CMK (cell line): ENCODE measurements at regions not wholly inside any gene's neighbourhood (a gene's known extent, or its start where the extent isn't known, plus 50 kb on each side); places are given as distances from the start of the nearest gene placed in this dataset.
"Not testable (repeated sequence)": the region's sequence is repeated elsewhere in the genome, so short reads cannot be mapped to it uniquely, and the experiment has no call there.

Experiments
- DNase-seq: peaks from one replicate; pipeline ENCODE4 v3.0.0-alpha.2; 2010; ENCODE audit warnings: low read depth

GRCh38 chr5:99437986-99438385 lies 509.2 kb upstream of the CHD1 start:
- DNase-seq: no peak

- not testable (repeated sequence) for DNase-seq
Measured at GRCh38 chr5:99423396-99423795, 494.6 kb upstream of the CHD1 start.

- not testable (repeated sequence) for DNase-seq
Measured at GRCh38 chr5:99418640-99419039, 489.8 kb upstream of the CHD1 start.

GRCh38 chr5:99410386-99410785 lies 481.6 kb upstream of the CHD1 start:
- DNase-seq: not testable (repeated sequence)

GRCh38 chr5:99404764-99405302 lies 476.0 kb upstream of the CHD1 start:
- DNase-seq: not testable (repeated sequence)

GRCh38 chr5:99400571-99400970 lies 471.8 kb upstream of the CHD1 start:
- not testable (repeated sequence) for DNase-seq

DNA sequence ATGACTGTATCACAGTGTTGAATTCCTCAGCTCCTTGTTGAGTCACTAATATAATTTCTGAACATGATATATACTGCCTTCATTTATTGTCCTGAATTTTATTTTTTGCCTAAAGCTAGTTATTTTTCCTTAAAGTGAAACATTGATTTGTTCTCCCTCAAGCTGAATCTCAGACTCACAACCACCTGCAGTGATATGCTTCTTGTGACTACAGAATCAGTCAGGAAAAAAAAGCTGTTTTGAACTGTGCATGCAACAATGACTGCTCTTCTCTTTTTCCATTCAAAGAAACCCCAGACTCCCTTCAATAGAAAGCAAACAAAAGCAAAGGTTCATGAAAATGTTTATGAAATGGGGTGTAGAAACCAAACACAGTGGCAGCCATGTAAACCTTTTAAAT lies 470.2 kb upstream of the CHD1 start:
- no peak for DNase-seq

DNA sequence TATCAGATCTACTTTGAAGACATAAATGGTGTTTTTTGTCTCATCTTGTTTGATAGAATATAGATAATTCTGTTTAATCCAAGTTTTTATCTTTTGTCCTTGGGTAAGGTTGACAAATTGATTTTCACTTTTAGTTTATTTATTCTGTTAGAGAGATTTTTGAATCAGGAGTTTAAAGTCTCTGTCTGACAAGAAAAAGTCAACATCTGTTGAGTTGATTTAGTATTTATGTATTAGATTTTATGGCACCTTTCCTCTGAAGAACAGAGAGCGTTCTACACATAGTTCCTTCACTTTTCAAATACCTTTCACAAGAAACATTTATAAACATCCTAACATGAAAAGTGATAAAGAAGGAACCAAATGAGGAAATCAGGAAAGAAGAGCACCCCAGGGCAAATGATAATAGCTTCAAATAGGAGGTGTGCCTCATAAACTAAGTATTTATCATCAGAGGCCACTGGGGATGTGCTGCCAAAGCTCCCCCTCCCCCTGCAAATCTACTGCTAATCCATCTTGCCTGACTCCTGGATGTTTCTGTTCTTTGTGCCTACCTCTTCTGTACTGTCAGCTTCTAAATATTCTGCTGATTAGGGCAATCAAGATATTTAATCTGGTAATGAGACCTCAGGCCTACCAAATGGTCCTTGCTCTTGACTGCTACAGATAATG lies 457.7 kb upstream of the CHD1 start:
- no peak for DNase-seq

DNA sequence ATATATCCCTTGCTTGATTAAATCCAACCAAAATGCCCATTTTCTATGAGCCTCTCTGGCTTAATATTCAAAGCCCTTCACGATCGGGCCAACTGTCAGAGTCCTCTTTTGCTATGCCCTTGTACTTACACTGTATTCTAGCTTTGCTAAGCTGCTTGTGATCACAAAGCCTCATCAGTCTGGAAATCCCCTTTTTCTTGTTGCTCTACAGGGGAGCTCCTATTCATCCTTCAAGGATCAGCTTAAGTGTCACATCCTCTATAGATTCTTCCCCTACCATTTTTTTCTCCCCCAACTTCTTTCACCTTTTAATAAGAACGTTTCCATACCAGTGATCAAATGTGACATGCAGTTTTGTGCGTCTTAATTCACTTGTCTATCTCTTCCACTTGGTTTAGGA lies 450.4 kb upstream of the CHD1 start:
- DNase-seq: no peak

DNA sequence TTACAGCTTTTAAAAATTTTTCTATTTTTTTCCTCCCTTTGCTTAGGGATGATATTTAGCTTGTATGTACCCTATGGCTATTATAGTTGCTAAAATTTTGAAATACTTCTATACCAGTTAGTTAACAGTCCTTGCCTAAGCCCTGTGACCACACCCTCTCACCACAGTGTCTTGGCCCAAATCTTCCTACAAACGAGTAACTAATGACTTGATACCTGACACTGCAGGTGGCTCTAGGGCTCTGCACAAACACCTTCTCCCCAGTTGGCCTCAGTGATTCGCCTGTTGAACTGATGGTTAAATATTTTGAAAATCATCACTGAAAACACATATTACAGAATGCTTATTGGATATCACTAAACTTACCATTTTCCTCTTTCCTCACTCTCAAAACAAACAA lies 449.6 kb upstream of the CHD1 start:
- no peak for DNase-seq

GRCh38 chr5:99369797-99370593 lies 441.2 kb upstream of the CHD1 start:
- DNase-seq: no peak

DNA sequence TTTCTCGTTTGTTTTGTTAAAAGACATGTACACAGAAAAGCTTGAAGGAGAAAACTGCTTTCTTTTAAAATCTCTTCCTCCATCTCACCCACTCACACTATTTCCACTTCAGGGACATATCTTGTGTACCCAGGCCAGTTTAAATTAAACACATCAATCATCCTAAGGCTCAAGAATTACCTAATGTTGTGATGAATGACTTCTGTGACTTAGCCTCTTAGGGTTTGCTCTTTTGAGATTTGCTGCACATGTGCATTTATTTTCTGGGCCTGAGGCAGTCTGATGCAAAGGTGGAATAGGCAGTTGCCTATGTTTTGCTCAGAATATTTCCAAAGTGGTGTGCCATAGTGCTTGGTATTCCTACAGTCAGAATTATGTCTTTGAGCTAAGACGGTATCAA lies 439.9 kb upstream of the CHD1 start:
- no peak for DNase-seq

DNA sequence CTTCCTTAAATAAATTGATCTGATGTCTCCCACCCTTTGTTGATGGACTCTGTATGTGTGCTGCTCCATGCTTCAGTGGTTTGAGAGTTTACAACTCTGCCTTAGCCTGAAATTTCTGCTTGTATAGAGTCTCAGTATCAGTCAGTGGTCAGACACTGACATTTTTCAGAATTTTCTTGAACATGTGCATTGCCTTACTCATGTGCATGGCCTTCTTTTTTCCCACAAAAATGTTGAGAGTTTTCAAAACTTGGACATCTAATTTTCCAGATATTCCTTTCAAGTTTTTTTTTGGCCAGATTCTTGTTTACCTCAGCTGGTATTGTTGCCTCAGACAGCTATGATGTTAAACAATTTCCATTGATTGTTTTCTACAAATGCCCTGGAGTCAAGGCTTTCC lies 427.1 kb upstream of the CHD1 start:
- no peak for DNase-seq

GRCh38 chr5:99349787-99350186 lies 421.0 kb upstream of the CHD1 start:
- DNase-seq: no peak

- no peak for DNase-seq
Measured at GRCh38 chr5:99348597-99348996, 419.8 kb upstream of the CHD1 start.

GRCh38 chr5:99339758-99340157 lies 411.0 kb upstream of the CHD1 start:
- DNase-seq: not testable (repeated sequence)

GRCh38 chr5:99334936-99335335 lies 406.1 kb upstream of the CHD1 start:
- no peak for DNase-seq

GRCh38 chr5:99331061-99331460 lies 402.3 kb upstream of the CHD1 start:
- no peak for DNase-seq

- no peak for DNase-seq
Measured at GRCh38 chr5:99320436-99320835, 391.6 kb upstream of the CHD1 start.

- DNase-seq: no peak
Measured at GRCh38 chr5:99317136-99317535, 388.3 kb upstream of the CHD1 start.

- no peak for DNase-seq
Measured at GRCh38 chr5:99316484-99316883, 387.7 kb upstream of the CHD1 start.

- DNase-seq: no peak
Measured at GRCh38 chr5:99315413-99316183, 386.8 kb upstream of the CHD1 start.

DNA sequence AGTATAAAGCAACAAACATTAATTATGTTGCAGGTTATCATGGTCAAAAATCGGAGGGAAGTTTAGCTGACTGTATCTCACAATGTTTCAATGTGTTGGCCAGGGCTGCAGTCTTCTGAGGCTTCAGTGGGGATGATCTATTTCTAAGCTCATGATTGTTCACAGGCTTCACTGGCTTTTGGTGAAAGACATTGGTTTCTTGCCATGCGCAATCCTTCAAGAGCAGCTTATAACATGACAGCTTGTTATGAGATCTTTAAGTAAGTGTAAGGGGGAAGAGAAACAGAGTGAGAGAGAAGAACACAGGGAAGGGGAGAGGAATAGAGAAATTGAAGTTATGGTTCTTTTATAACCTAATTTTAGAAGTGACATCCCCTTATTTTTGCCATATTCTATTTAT lies 385.9 kb upstream of the CHD1 start:
- DNase-seq: no peak
